Hippocampal formation (tissue), 2 donors: ENCODE measurements at regions not wholly inside any gene's neighbourhood (a gene's known extent, or its start where the extent isn't known, plus 50 kb on each side); places are given as distances from the start of the nearest gene placed in this dataset.
"Not testable (repeated sequence)": the region's sequence is repeated elsewhere in the genome, so short reads cannot be mapped to it uniquely, and the experiment has no call there.

Source experiments
- DNase-seq, 2 donors: peaks; one replicate each; lab custom pipeline; 2025; lab: John Stamatoyannopoulos, UW

DNA sequence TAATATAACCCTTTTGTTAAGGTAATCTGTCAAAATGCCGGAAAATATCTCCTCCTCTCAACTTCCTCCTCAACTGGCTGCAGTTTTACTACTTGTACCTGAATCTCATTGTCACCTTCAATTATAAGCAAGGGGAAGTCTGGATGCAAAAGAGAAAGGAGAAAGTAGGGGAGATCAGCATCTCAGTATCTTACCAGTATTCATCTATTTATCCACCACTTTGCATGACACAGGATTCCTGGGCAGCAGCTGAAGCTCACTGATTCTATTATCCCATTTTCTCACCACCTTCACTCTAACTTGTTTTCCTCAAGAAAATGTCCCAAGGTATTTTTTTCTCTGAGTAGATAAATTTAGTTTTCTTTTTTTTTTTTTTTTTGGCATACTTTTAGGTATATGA, 440.5 kb upstream of the CBLB start:
- DNase-seq, result no peak

DNA sequence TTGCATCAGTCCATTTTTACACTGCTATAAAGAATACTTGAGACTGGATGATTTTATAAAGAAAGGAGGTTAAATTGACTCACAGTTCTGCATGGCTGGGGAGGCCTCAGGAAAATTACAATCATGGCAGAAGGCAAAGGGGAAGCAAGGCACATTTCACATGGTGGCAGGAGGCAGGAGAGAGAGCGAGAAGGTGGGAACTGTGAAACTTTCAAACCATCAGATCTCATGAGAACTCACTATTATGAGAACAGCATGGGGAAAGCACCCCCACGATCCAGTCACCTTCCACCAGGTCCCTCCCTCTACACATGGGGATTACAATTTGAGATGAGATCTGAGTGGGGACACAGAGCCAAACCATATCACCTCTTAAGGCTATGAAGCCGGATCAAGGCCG, 441.0 kb upstream of the CBLB start:
- DNase-seq, result not testable (repeated sequence)

DNA sequence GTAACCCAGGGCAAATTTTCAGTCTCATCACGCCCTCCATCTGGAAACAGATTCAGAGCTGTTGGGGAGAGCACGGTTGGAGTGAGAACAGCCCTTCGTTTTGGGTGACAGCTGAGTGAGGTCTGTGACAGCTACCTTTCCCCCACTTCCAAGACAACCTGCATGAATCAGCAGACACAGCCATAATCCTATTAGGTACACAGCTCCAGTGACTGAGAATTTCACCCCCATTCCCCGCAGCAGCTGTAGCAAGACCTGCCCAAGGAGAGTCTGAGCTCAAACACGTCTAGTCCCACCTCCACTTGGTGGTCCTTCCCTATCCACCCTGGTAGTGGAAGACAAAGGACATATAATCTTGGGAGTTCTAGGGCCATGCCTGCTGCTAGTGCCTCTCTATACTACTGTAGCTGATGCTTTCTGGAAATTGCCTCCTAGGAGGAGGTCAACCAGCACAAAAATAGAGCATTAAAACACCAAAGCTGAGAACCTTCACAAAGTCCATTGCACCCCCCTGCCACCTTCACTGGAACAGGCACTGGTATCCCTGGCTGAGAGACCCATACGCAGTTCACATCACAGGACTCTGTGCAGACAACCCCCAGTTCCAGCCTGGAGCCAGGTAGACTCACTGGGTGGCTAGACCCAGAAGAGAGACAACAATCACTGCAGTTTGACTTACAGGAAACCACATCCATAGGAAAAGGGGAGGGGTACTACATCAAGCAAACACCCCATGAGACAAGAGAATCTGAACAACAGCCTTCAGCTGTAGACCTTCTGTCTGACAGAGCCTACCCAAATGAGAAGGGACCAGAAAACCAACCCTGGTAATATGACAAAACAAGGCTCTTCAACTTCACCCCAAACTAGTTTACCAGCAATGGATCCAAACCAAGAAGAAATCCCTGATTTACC, 448.6 kb upstream of the CBLB start:
- DNase-seq, result no peak

GRCh38 chr3:106321438-106321837, 452.6 kb upstream of the CBLB start:
- not testable (repeated sequence) for DNase-seq

GRCh38 chr3:106323586-106323985, 454.8 kb upstream of the CBLB start:
- no peak for DNase-seq

- DNase-seq, result no peak
Measured at GRCh38 chr3:106326941-106327695, 458.3 kb upstream of the CBLB start.

GRCh38 chr3:106327696-106328025, 458.8 kb upstream of the CBLB start:
- DNase-seq, result no peak

DNA sequence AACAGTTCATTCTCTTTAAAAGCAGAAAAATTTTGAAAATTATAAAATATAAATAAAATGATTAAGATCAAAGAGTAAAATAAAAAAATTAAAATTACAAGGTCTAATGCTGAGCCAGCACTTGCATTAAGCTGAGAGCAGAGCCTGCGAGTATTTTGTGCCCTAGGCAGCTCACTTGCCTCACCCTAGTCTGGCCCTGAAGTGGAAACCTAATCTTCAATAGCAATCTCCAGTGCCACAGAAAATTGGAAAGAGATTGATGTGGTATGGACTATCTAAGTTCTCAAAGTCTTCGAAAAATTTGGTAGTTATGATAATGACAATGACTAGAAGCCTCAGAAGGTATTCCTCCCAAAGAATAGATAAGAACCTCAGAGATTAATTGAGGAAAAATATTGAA, 459.4 kb upstream of the CBLB start:
- no peak for DNase-seq

DNA sequence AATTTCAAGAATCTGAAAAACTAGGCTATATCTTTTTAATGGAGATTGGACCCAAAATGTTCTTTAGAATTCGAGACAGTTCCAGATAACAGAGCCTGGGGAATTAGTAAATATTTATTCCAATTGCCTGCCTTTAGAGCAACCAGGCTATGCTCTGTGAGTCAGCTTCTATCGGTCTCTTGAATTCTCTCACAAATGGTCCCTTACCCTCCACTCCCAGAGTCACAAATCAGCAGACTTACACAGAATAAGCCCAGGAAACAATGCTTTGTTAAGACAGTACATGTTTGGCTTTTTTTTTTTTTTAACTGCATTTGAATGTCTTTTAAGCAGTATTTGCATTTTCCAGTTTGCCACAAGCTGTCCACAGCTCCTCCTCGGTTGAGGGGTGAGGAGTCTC, 460.7 kb upstream of the CBLB start:
- no peak for DNase-seq

DNA sequence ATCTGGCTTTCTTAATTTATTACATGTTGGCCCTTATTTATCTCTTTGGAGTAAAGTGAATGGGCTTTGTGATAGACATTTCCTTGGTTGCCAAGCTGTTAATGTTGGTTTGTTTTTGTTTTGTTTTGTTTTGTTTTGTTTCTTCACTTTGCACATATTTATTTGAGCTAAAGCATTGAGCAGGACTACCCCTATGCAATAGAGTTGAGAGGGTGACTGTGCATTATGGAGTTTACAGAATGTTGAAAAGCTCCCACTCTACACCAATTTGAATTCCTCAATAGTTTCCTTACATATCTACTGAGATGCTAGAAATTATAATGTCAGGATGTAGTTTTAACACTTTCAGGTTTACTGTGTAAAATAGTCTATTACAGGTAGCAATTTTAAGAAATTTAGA, 462.8 kb upstream of the CBLB start:
- no peak for DNase-seq

DNA sequence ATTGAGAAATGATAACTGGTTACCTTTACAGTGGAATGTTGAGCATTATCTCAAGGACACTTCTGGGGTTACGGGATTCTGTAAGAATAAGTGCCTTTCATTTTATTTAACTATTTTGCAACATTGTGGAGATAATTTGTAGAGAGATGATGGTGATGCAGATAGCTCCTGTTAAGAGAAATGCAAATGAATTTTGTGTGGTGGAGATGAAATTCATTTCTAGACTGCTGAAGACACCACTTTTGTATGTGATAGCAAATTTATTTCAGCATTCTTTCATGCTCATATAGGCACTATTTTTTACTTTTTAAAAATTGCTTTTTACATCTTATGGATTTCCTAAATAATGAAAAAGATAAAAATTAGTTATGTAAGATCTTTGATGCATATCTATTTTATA, 463.3 kb upstream of the CBLB start:
- no peak for DNase-seq

DNA sequence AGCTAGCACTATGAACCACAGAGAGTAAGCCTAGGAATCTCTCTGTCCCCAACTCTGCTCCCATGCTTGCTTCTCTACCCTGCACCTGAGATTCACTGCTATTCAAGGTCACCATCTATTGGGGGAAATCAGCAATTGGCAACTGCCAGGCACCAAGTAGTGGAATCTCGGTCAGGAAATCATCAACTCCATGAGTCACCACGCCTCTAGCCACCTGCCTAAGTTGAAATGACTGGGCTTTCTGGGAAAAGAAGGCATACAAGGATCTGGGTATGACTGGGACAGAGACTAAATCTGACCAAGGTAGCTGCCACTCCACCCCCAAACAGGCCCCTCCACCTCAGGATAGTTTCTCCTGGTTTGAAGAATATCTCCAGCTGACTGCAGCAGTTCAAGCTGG, 464.1 kb upstream of the CBLB start:
- DNase-seq, result no peak

GRCh38 chr3:106333911-106334618, 465.3 kb upstream of the CBLB start:
- no peak for DNase-seq

GRCh38 chr3:106336619-106337018, 467.8 kb upstream of the CBLB start:
- no peak for DNase-seq

DNA sequence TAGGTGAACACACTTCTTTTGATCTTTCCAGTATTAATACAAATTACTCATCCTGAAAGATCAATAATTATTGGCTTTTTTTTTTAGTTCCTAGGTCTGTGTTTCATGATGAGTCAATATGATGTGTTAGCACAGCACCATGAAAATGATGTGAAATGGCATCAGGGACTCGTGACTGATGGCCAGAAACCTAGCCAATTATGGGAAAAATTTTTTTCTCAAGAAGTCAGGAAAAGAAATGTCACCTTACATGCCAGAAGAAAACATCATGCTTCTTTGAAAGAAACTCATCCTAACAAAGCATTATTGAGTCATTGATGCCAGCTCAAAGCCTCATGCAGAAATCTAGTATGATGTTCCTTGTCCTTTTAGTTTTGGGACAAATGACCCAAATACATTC, 468.3 kb upstream of the CBLB start:
- no peak for DNase-seq

GRCh38 chr3:106338582-106339214, 469.9 kb upstream of the CBLB start:
- no peak for DNase-seq

- DNase-seq, result no peak
Measured at GRCh38 chr3:106339551-106339950, 470.7 kb upstream of the CBLB start.

- DNase-seq, result no peak
Measured at GRCh38 chr3:106341087-106341486, 472.3 kb upstream of the CBLB start.

DNA sequence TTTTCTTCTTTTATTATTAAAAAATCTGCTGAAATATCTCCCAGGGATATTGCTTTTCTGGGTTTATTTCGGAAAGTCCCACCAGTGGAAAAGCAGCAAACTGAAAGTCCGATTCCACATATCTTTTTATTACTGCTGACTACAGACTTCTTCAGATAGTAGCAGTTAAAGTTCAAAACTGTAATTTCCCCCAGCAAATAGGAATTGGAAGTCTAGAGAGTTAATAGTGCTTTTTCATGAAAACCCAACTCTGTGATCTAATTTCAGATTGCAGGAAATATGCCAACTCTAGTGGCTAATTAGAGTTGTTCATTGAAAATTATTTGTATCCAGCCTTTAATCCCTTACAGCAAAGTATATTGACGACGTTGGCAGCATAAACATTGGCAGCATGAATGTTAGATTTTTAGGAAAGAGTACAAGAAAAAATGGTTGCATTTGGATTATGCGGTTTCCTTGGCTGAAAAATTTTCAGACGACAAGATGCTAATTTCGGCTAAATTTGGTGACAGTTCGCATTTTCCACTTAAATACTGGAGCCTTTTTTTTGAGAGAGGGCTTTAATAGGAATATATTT, 472.9 kb upstream of the CBLB start:
- DNase-seq, result no peak

DNA sequence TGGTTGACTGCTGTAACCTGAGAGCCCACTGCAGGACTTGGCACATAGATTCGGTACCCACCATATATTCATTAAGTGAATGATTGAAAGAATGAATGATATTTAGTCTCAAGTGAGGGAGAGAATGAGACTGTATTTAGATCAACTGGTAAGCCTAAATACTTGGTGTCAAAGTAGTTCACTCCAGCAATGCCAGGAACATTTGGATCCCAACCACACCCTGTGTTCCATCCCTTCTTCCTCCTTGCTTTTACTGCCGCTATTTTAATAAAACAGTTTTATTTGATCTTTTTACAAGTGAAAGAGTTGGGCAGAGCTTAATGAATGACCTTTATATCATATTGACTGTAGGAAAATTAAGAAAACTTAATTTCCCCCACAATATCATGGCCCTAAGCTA, 473.6 kb upstream of the CBLB start:
- no peak for DNase-seq

GRCh38 chr3:106343811-106344210, 475.0 kb upstream of the CBLB start:
- DNase-seq, result no peak
